ENCODE measurements at regions not wholly inside any gene's neighbourhood (a gene's known extent, or its start where the extent isn't known, plus 50 kb on each side); places are given as distances from the start of the nearest gene placed in this dataset.

DNA sequence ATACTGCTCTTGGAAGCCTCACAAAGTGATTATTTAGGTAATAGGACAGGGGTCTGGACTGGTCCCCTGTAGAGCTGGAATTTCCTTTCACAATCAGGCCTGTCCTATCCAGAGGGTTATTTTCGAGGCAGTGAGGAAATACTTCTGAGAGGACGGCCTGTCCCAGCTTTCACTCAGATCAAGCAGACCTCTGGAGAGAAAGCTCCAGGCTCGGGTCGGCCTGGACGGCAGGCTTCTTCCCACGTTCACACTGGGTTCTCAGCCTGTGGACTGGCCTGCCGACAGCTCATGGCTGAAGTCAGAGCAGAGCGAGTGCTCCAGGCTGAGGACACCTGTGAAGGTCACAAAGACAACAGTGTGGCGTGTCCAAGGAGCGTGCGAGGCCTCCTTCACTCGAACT is 405.3 kb downstream of the VPS13C start:
- TF ChIP-seq CTCF (IDR thresholded peaks at IDR 0.05; ENCODE audit: borderline replicate concordance, extremely low read depth, low read length, poor library complexity, severe bottlenecking) (no peak), EZH2 (IDR thresholded peaks at IDR 0.05; ENCODE audit: borderline replicate concordance, low read depth, low read length, severe bottlenecking) (no peak)
